GM20431 (cell line): ENCODE measurements at regions not wholly inside any gene's neighbourhood (a gene's known extent, or its start where the extent isn't known, plus 50 kb on each side); places are given as distances from the start of the nearest gene placed in this dataset.
"Not testable (repeated sequence)": the region's sequence is repeated elsewhere in the genome, so short reads cannot be mapped to it uniquely, and the experiment has no call there.

Source experiments
- in situ Hi-C: fragments of 300-500 bp; cut with MseI, MboI; formaldehyde crosslinking; loops from one replicate; pipeline ENCODE4 v1.15.0; 2020; ENCODE audit warnings: low sequenced_read_pairs; ENCODE audit not compliant: unreplicated experiment

GRCh38 chr16:13672196-13672595 lies 247.8 kb upstream of the ERCC4 start:
- in situ Hi-C loops, result no loop called here

- in situ Hi-C loops, result no loop called here
Measured at GRCh38 chr16:13680021-13680889, 239.7 kb upstream of the ERCC4 start.

GRCh38 chr16:13684819-13685563 lies 235.0 kb upstream of the ERCC4 start:
- in situ Hi-C loops, result no loop called here

GRCh38 chr16:13696017-13696416 lies 223.9 kb upstream of the ERCC4 start:
- in situ Hi-C loops, result no loop called here

GRCh38 chr16:13697013-13697412 lies 222.9 kb upstream of the ERCC4 start:
- in situ Hi-C loops, result no loop called here

- in situ Hi-C loops, result no loop called here
Measured at GRCh38 chr16:13697568-13697967, 222.4 kb upstream of the ERCC4 start.

GRCh38 chr16:13702614-13703013 lies 217.3 kb upstream of the ERCC4 start:
- in situ Hi-C loops, result no loop called here

GRCh38 chr16:13708347-13709120 lies 211.4 kb upstream of the ERCC4 start:
- in situ Hi-C loops, result no loop called here

GRCh38 chr16:13718748-13719147 lies 201.2 kb upstream of the ERCC4 start:
- in situ Hi-C loops, result no loop called here

- in situ Hi-C loops, result no loop called here
Measured at GRCh38 chr16:13727943-13728342, 192.0 kb upstream of the ERCC4 start.

GRCh38 chr16:13733561-13733960 lies 186.4 kb upstream of the ERCC4 start:
- in situ Hi-C loops, result no loop called here

- in situ Hi-C loops, result not testable (repeated sequence)
Measured at GRCh38 chr16:13739621-13740373, 180.2 kb upstream of the ERCC4 start.

GRCh38 chr16:13742928-13743327 lies 177.0 kb upstream of the ERCC4 start:
- in situ Hi-C loops, result no loop called here

- in situ Hi-C loops, result no loop called here
Measured at GRCh38 chr16:13743571-13743970, 176.4 kb upstream of the ERCC4 start.

GRCh38 chr16:13756411-13757140 lies 163.4 kb upstream of the ERCC4 start:
- in situ Hi-C loops, result no loop called here

- in situ Hi-C loops, result no loop called here
Measured at GRCh38 chr16:13766334-13766733, 153.6 kb upstream of the ERCC4 start.

GRCh38 chr16:13767215-13767614 lies 152.7 kb upstream of the ERCC4 start:
- in situ Hi-C loops, result no loop called here

- in situ Hi-C loops, result no loop called here
Measured at GRCh38 chr16:13768471-13768870, 151.5 kb upstream of the ERCC4 start.

- in situ Hi-C loops, result no loop called here
Measured at GRCh38 chr16:13770436-13770835, 149.5 kb upstream of the ERCC4 start.
